HG02852 (cell line): ENCODE measurements at regions not wholly inside any gene's neighbourhood (a gene's known extent, or its start where the extent isn't known, plus 50 kb on each side); places are given as distances from the start of the nearest gene placed in this dataset.
"Not testable (repeated sequence)": the region's sequence is repeated elsewhere in the genome, so short reads cannot be mapped to it uniquely, and the experiment has no call there.

Experiments
- ATAC-seq: cut with Tn5 transposase; IDR thresholded peaks from one replicate; pipeline ENCODE4 v1.9.1; 2021; ENCODE audit warnings: mild to moderate bottlenecking, moderate library complexity; ENCODE audit not compliant: unreplicated experiment

DNA sequence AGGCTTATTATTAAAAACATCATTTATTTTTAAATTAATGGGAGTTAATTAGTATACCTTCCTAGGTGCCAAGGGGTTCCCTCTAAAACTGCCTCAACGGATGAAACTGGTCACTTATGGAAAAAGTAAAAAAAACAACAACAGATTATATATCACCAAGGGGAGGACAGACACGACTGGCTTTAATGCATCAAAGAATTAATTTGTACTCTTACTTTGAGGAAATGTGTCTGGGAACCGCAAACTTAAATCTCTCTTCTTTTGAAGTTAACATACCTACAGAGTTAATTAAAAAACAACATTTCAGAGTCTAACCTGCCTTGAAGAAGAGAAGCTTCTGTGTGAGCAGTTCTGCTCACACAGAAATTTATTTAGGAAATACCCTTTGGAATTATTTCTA is 354.6 kb downstream of the LRRC70 start:
- ATAC-seq: no peak

- ATAC-seq: no peak
Observed at GRCh38 chr5:62931153-62931950, 352.7 kb downstream of the LRRC70 start.

DNA sequence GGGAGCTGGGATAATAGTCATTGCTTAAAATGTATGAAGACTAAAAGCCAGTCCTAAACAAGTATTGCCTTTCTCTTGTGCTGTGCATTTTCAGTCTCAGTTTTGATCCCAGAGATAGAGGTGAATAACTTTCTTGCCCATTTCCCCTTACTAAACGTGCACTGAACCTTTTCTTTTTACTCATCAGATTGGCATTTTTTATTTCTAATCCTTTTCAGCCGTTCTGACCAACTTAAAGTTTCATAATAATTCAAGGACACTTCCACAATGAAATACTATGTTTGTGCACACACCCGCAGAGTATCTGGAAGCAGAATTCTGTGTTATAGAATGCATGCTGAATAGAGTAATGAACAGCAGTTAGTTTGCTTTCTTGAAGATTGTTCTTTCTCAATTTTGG is 343.6 kb downstream of the LRRC70 start:
- ATAC-seq: no peak

- no peak for ATAC-seq
Observed at GRCh38 chr5:62920856-62921255, 342.2 kb downstream of the LRRC70 start.

DNA sequence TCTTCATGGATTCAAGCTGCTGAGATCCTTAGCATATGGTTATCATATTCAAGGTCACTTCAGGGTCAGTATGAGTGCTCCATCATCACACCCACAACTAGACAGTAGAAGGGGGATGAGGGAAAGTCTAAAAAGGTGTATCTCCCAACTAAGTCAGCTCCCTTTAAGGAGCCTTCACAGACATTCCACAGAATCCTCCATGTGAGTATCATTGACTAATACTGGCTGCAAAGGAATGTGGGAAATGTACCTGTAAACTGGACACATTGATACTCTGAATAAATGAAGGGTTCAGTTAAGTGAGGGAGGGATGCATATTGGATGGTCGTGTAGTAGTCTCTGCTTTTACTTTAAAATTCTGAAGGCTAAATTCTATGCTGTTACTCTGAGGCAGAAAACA is 330.7 kb downstream of the LRRC70 start:
- ATAC-seq: no peak

- no peak for ATAC-seq
Observed at GRCh38 chr5:62902126-62902525, 323.5 kb downstream of the LRRC70 start.

DNA sequence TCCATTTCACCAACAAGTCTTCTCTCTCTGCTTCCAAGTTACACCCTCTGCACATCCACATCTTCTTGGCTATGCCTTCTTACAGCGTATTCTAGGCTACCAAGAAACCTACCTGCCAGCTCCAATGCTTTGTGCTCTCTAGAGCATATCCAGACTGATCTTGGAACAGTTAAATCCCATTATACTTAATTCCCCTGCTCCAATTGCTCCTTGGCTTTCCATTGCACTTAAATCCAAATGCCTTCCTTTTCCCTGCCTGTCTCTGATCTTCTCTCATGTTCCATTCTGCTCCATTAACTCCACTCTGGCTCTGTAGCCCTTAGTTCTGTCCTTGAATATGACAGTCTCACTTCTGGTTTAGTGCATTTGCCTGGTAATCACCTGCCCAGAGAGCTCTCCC is 322.4 kb downstream of the LRRC70 start:
- no peak for ATAC-seq

DNA sequence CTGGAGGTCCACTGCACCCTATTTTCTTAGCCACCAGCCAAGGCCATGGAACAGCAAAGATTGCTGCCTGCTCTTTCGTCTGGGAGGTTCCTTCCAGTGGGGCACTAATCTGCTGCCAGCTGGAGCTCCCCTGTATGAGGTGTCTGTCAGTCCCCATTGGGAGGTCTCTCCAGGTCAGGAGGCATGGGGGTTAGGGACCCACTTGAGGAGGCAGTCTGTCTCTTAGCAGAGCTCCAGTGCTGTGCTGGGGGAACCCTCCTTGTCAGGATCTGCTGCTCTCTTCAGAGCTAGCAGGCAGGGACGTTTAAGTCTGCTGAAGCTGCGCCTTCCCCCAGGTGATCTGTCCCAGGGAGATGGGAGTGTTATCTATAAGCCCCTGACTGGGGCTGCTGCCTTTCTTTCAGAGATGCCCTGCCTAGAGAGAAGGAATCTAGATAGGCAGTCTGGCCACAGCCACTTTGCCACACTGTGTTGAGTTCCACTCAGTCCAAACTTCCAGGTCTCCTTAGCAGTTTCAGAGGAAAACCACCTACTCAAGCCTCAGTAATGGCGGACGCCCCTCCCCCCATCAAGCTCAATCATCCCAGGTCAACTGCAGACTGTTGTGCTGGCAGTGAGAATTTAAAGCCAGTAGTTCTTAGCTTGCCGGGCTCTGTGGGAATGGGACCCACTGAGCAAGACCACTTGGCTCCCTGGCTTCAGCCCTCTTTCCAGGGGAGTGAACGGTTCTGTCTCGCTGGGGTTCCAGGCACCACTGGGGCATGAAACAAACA is 317.7 kb downstream of the LRRC70 start:
- no peak for ATAC-seq

DNA sequence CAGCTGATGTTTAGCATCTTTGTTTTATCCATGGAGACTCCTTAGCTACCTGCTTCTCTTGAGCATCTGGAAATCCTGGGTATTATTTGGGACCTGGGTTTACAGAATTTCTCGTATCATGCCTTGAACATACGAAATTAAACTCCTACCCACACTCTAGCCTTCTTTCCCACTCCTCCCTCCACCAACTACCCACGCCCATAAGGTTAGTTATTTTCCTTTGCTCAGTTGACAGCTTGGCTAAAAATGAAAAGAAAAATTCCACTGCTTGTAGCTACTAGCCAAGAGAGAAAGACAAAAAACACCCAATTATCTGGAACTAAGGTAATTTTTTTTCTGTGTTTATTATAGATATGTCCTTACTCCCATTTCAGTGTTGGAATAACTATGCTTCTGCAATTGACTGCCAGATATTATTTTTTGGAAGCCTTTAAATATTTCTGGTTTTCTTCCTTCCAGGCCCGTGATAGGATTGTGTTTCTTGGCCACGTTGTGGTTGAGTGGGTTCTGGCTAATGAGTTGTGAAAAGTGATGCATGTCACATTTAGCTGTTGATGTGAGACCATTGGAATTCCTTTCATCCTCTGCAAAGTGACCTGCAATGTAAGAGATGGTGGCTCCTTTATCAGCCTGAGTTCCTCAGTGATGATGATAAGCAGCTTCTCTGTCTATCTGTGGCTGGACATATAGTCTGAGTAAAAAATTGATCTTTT is 308.1 kb downstream of the LRRC70 start:
- ATAC-seq: no peak

DNA sequence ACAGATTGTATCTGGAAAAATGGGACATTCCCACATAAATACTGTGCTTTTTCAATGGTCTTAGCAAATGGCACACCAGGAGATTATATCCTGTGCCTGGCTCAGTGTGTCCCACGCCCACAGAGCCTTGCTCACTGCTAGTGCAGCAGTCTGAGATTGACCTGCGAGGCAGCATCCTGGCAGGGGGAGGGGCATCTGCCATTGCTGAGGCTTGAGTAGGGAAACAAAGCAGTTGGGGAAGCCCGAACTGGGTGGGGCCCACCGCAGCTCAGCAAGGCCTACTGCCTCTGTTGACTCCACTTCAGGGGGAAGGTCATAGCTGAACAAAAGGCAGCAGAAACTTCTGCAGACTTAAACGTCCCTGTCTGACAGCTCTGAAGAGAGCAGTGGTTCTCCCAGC is 258.7 kb downstream of the LRRC70 start:
- ATAC-seq: not testable (repeated sequence)

- ATAC-seq: no peak
Observed at GRCh38 chr5:62829604-62829986, 251.0 kb downstream of the LRRC70 start.

DNA sequence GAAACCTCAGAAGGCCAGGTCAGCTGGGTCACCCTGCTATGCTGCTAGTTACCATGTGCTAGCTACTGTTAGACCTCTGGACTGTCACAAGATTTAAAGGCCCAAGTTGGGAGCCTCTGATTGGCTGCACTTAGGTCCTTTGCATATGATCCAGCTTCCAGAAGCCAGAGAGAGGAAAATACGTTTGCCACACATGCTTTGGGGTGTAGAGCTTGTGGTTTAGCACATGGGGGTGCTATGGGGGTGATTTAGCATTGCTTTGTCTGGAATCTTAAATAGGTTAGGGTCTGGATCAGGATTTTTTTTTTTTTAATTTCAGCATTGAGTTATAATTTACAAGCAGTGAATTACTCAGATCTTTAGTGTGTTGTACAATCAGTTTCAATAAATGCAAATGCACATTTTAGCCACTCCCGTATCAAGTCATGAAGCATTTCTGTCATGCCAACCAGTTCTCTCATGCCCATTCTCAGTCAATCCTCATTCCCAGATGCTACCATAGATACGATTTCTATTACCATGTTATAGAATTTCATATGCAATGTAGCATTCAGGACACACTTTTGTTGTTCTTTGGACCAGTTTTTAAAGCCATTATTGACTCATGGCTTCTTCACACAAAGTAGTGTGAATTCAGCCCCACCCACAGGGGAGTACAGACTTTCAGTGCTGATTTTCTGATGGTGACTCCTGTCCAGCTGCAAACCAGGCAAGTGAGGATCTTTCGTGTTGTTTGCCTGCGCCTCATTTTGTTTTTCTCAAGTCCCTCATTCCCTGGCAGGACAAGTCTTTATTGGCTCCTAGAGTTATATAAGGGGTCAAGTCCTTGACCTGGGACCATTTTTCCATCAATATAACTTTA is 250.4 kb downstream of the LRRC70 start:
- ATAC-seq: no peak

DNA sequence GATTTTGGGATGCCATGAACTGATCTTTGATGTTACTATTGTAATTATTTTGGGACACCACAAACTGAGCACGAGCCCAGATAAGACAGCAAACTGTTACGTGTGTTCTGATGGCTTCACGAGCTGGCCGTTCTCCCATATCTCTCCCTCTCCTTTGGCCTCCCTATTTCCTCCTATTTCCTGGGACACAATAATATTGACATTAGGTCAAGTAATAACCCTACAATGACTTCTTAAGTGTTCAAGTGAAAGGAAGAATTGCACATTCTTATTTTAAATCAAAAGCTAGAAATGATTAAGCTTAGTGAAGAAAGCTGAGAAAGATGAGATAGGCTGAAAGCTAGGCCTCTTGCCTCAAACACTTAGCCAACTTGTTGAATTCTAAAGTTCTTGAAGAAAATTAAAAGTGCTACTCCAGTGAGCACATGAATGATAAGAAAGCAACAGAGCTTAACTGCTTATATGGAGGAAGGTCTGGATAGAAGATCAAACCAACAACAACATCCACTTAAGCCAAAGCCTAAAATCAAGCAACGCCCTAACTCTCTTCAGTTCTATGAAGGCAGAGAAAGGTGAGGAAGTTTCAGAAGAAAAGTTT is 247.1 kb downstream of the LRRC70 start:
- ATAC-seq: no peak

- ATAC-seq: no peak
Observed at GRCh38 chr5:62824936-62825335, 246.3 kb downstream of the LRRC70 start.

DNA sequence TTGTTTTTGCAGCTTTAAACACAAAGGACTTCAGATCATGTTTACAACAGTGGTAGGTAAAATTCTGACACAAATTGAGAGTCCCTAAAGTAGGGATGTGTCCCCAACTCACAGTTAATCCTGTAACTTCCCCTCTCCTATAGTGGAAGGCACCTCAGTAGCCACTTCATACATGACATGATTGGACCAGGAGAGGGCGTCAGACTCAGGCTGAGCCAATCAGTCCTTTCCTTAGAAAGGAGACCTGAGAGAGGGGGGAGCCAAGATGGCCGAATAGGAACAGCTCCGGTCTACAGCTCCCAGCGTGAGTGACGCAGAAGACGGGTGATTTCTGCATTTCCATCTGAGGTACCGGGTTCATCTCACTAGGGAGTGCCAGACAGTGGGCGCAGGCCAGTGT is 238.4 kb downstream of the LRRC70 start:
- ATAC-seq: not testable (repeated sequence)

- ATAC-seq: no peak
Observed at GRCh38 chr5:62814991-62815390, 236.4 kb downstream of the LRRC70 start.

DNA sequence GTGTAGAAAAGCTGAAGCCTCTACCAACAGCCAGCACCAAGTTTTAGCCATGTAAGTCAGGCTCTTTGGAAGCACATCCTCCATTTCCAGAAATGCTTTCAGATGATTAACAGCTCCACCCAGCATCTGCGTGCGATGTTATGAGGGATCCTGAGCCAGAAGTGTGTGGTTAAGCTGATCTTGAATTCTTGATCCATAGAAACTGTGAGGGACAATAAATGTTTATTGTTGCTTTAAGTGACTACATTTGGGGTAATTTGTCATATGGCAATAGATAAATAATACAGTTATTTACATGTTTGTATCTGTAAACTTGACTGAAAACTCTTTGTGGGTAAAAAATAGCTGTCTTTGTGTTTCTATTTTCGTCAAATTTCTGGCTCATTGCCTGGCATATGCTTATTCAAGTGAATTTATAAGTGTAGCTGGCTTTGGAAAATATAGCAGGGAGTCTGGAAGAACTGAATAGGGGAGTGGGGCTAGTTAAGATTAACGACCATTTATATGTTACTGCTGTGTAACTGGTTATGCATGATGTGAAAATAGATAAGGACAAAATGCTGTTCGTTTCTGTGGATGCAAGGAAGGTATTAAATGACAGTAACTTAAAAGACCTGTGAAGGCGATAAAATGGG is 234.1 kb downstream of the LRRC70 start:
- ATAC-seq: no peak

GRCh38 chr5:62804819-62805218 is 226.2 kb downstream of the LRRC70 start:
- ATAC-seq: not testable (repeated sequence)

DNA sequence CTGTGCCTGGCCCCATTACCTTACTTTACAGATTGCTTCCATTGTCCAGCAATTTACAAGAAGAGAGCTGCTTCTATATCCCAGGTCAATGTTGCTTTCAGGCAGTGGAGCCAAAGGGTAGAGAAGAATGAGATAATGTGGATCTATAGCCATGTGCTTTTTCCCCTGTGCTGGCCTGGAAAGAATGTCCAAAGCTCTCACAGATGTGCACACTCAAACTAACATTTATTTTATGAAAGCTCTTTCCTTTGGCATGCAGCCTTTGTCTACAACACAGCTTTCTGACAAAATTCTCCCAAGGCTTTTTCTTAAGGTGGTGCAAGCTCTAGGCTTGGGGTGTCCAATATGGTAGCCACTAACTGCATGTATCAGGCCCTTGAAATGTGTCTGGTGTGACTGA is 217.3 kb downstream of the LRRC70 start:
- no peak for ATAC-seq

- no peak for ATAC-seq
Observed at GRCh38 chr5:62794456-62794855, 215.8 kb downstream of the LRRC70 start.
